Ishikawa (cell line): ENCODE measurements at regions not wholly inside any gene's neighbourhood (a gene's known extent, or its start where the extent isn't known, plus 50 kb on each side); places are given as distances from the start of the nearest gene placed in this dataset.

Experiments used
- CEBPB ChIP-seq: IDR thresholded peaks from 2 replicates; pipeline ENCODE4 v1.6.1; 2012
- CREB1 ChIP-seq: IDR thresholded peaks from 2 replicates; pipeline ENCODE4 v1.6.1; 2012; ENCODE audit warnings: low read depth
- EGR1 ChIP-seq: IDR thresholded peaks from 2 replicates; pipeline ENCODE4 v1.6.1; 2012
- EP300 ChIP-seq: IDR thresholded peaks from 2 replicates; pipeline ENCODE4 v1.6.1; 2012; ENCODE audit warnings: borderline replicate concordance
- FOXM1 ChIP-seq: IDR thresholded peaks from 2 replicates; pipeline ENCODE4 v1.6.1; 2012; ENCODE audit warnings: low read depth, borderline replicate concordance
- NFIC ChIP-seq: IDR thresholded peaks from 2 replicates; pipeline ENCODE4 v1.6.1; 2012
- RAD21 ChIP-seq: IDR thresholded peaks from 2 replicates; pipeline ENCODE4 v1.6.1; 2012; ENCODE audit warnings: low read depth
- TAF1 ChIP-seq: IDR thresholded peaks from 2 replicates; pipeline ENCODE4 v1.6.1; 2012; ENCODE audit warnings: low read depth, mild to moderate bottlenecking
- TCF12 ChIP-seq: IDR thresholded peaks from 2 replicates; pipeline ENCODE4 v1.6.1; 2012; ENCODE audit warnings: low read depth
- TEAD4 ChIP-seq: IDR thresholded peaks from 2 replicates; pipeline ENCODE4 v1.6.1; 2012
- YY1 ChIP-seq: IDR thresholded peaks from 2 replicates; pipeline ENCODE4 v1.6.1; 2012; ENCODE audit warnings: low read depth
- ZBTB7A ChIP-seq: IDR thresholded peaks from 2 replicates; pipeline ENCODE4 v1.6.1; 2012; ENCODE audit warnings: low read depth
- TF ChIP-seq, protein P1 (sequence below): IDR thresholded peaks from 2 replicates; pipeline ENCODE4 v1.6.1; 2012; ENCODE audit warnings: low read depth, mild to moderate bottlenecking
- TF ChIP-seq, protein P2 (sequence below): IDR thresholded peaks from 2 replicates; pipeline ENCODE4 v1.6.1; 2012
- TF ChIP-seq, protein P3 (sequence below): IDR thresholded peaks from 2 replicates; pipeline ENCODE4 v1.6.1; 2012

DNA sequence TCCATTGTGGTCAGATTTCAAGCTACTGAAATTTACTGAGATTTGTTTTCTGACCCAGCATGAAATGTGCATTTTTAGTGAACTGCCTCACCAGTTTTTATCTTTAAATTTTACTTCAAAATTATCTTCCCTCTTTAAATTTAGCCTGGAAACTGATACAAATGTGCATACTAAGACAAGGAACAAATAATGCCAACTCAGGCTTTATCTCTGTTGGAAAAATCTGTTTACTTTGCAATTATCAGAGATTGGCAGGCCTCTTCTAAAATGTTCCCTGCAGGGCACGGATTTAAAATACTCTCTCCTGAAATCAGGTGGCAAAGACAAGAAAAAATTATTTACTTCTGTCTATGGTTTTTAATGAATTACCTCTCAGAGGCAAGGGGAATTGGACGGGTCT is 151.0 kb upstream of the PTCH1 start:
- TF ChIP-seq TCF12: no peak

GRCh38 chr9:95666785-95667155 is 150.0 kb upstream of the PTCH1 start:
- TF ChIP-seq NFIC (no peak), RAD21 (no peak), EP300 (no peak), EGR1 (no peak), ZBTB7A (no peak), TCF12 (no peak), FOXM1 (no peak)
- TF ChIP-seq, protein P1, sequence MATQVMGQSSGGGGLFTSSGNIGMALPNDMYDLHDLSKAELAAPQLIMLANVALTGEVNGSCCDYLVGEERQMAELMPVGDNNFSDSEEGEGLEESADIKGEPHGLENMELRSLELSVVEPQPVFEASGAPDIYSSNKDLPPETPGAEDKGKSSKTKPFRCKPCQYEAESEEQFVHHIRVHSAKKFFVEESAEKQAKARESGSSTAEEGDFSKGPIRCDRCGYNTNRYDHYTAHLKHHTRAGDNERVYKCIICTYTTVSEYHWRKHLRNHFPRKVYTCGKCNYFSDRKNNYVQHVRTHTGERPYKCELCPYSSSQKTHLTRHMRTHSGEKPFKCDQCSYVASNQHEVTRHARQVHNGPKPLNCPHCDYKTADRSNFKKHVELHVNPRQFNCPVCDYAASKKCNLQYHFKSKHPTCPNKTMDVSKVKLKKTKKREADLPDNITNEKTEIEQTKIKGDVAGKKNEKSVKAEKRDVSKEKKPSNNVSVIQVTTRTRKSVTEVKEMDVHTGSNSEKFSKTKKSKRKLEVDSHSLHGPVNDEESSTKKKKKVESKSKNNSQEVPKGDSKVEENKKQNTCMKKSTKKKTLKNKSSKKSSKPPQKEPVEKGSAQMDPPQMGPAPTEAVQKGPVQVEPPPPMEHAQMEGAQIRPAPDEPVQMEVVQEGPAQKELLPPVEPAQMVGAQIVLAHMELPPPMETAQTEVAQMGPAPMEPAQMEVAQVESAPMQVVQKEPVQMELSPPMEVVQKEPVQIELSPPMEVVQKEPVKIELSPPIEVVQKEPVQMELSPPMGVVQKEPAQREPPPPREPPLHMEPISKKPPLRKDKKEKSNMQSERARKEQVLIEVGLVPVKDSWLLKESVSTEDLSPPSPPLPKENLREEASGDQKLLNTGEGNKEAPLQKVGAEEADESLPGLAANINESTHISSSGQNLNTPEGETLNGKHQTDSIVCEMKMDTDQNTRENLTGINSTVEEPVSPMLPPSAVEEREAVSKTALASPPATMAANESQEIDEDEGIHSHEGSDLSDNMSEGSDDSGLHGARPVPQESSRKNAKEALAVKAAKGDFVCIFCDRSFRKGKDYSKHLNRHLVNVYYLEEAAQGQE: no peak

DNA sequence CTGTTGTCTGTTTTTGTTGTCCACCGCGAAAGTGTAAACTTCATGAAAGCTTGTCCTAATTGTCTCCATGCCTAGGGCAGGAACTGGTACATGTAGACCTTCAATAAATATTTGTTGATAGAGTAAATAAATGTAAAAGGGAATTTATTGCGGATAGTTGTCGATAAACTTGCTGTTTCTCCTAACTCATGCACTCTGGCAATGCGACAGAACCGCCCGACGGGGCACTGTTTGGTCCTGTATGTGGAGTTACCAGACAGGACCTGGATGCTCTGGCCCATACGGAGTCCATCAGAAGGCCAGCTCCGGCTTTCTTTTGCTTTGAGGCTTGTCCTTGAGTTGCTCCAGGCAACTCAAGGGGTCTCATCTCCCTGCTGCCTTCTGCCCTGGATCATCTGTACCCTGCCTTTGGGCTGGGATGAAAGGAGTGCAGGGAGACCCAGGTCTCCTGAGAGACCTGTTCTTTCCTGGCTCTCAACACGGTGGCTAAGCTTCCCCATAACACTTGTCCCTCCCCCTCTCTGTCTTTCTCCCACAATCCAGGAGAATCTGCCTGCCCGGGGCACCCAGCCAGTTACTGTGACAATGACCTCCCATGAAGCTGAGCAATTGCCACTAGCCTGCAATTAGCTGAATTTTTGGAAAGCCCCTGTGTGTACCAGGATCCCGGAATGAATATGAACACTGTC is 149.5 kb upstream of the PTCH1 start:
- TF ChIP-seq TEAD4: no peak
- TF ChIP-seq TAF1: no peak
- no peak for TF ChIP-seq CEBPB
- TF ChIP-seq ZBTB7A: no peak
- TF ChIP-seq NFIC: no peak
- TF ChIP-seq FOXM1: no peak

GRCh38 chr9:95653246-95653645 is 136.5 kb upstream of the PTCH1 start:
- TF ChIP-seq, protein P1: no peak
- TF ChIP-seq NFIC (no peak), CREB1 (no peak), EGR1 (no peak), EP300 (no peak), CEBPB (no peak), TCF12 (no peak), ZBTB7A (no peak)
- TF ChIP-seq, protein P2, sequence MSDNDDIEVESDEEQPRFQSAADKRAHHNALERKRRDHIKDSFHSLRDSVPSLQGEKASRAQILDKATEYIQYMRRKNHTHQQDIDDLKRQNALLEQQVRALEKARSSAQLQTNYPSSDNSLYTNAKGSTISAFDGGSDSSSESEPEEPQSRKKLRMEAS: no peak

GRCh38 chr9:95650720-95651119 is 133.9 kb upstream of the PTCH1 start:
- TF ChIP-seq, protein P2: no peak
- TF ChIP-seq TAF1 (no peak), RAD21 (no peak), YY1 (no peak), FOXM1 (no peak), CREB1 (no peak), NFIC (no peak), EP300 (no peak), TEAD4 (no peak), CEBPB (no peak), EGR1 (no peak), ZBTB7A (no peak), TCF12 (no peak)
- TF ChIP-seq, protein P1: no peak
- TF ChIP-seq, protein P3, sequence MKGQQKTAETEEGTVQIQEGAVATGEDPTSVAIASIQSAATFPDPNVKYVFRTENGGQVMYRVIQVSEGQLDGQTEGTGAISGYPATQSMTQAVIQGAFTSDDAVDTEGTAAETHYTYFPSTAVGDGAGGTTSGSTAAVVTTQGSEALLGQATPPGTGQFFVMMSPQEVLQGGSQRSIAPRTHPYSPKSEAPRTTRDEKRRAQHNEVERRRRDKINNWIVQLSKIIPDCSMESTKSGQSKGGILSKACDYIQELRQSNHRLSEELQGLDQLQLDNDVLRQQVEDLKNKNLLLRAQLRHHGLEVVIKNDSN: no peak

- TF ChIP-seq, protein P2: no peak
- TF ChIP-seq CREB1: no peak
- no peak for TF ChIP-seq TAF1
- TF ChIP-seq RAD21: no peak
- TF ChIP-seq CEBPB: no peak
- TF ChIP-seq, protein P3: no peak
- TF ChIP-seq EP300: no peak
- TF ChIP-seq NFIC: no peak
- no peak for TF ChIP-seq FOXM1
- no peak for TF ChIP-seq TCF12
- TF ChIP-seq TEAD4: no peak
- TF ChIP-seq, protein P1: no peak
- no peak for TF ChIP-seq YY1
- TF ChIP-seq EGR1: no peak
- TF ChIP-seq ZBTB7A: no peak
Measured at GRCh38 chr9:95649801-95650213, 133.0 kb upstream of the PTCH1 start.
